ENCODE measurements at regions not wholly inside any gene's neighbourhood (a gene's known extent, or its start where the extent isn't known, plus 50 kb on each side); places are given as distances from the start of the nearest gene placed in this dataset.
A peak's percentile ranks its signal among the peaks of the same experiment; 100 is the strongest.

DNA sequence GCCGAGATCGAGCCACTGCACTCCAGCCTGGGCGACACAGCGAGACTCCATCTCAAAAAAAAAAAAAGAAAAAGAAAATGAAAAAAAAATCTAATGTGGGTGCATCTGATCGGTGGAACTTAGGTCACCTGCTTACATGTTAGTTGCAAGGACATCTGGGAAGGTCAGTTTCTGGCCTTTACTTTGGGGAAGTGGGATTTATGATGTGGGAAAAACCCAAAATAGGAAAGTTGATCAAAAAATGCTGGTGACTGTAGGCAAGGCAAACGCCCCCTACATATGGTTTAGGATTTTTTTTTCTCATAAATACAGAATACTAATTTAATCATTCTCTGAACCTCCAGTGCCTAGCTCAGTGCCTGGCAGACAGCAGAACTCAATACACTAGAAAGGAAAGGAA, 69.2 kb upstream of the PIM1 start:
- ATAC-seq (ENCODE audit: low FRiP score) (no peak), DNase-seq (ENCODE audit: low spot score) (no peak)
- TF ChIP-seq, protein P1, sequence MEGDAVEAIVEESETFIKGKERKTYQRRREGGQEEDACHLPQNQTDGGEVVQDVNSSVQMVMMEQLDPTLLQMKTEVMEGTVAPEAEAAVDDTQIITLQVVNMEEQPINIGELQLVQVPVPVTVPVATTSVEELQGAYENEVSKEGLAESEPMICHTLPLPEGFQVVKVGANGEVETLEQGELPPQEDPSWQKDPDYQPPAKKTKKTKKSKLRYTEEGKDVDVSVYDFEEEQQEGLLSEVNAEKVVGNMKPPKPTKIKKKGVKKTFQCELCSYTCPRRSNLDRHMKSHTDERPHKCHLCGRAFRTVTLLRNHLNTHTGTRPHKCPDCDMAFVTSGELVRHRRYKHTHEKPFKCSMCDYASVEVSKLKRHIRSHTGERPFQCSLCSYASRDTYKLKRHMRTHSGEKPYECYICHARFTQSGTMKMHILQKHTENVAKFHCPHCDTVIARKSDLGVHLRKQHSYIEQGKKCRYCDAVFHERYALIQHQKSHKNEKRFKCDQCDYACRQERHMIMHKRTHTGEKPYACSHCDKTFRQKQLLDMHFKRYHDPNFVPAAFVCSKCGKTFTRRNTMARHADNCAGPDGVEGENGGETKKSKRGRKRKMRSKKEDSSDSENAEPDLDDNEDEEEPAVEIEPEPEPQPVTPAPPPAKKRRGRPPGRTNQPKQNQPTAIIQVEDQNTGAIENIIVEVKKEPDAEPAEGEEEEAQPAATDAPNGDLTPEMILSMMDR (IDR thresholded peaks at IDR 0.05), result no peak

DNA sequence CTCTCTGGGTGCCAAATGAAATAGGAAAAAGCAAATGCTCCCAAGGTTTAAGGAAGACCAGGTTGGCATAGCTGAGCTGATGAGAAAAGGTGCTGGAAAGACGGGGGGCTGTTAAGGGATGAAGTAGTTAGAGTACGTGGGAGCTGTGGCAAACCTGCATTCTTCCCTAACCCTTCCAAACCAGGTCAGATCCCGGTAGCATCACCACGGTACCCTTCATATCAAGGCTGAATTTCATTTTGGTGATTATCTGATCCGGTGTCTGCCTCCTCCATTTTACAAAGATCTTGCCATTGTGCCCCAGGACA, 68.0 kb upstream of the PIM1 start:
- TF ChIP-seq, protein P1 (IDR thresholded peaks at IDR 0.05), result no peak
- peak; percentile 1 for ATAC-seq (ENCODE audit: low FRiP score)
- DNase-seq (ENCODE audit: low spot score), result no peak

DNA sequence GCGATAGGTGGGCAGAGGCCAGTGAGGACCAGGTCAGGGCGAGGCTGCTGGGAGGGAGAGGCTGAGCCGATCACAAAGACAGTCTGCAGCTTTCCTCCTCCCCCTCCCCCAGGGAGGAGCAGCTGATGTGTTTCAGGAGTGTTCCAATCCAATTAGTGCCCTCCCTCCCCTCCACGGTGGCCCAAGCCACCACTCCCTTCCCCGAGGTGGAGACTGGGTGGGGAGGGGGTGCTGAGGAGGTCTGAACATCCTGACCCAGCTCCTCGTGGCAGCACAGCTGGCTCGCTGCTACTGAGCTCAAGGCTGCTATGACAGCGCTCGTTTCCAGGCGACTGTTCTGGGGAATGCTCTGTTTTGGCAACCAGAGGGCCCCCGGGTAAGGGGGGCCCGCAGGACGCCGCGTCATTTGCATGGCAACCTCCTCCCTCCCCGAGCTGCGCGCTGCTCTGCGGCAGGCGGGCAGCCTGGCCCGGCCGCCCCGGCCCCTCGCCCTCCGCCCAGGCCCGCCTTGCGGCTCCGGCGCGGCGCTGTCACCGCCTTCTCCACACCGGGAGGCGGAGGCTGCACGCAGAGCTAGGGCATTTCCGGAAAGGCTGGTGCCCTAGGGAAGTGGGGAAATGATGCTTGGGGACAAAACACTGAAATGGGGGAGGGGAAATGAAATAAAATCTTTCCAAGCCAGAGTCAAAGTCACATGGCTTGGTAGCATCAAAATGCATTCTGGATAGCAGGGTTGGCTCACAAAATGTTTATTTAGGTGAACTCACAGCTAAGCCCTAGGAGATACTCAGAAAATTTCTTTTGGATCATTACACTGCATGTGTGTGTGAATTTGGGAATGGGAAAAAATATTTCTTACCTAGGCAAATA, 67.4 kb upstream of the PIM1 start:
- TF ChIP-seq, protein P1 (IDR thresholded peaks at IDR 0.05), result no peak
- ATAC-seq (ENCODE audit: low FRiP score), result peak; percentile 87
- DNase-seq (ENCODE audit: low spot score), result peak; percentile 63

DNA sequence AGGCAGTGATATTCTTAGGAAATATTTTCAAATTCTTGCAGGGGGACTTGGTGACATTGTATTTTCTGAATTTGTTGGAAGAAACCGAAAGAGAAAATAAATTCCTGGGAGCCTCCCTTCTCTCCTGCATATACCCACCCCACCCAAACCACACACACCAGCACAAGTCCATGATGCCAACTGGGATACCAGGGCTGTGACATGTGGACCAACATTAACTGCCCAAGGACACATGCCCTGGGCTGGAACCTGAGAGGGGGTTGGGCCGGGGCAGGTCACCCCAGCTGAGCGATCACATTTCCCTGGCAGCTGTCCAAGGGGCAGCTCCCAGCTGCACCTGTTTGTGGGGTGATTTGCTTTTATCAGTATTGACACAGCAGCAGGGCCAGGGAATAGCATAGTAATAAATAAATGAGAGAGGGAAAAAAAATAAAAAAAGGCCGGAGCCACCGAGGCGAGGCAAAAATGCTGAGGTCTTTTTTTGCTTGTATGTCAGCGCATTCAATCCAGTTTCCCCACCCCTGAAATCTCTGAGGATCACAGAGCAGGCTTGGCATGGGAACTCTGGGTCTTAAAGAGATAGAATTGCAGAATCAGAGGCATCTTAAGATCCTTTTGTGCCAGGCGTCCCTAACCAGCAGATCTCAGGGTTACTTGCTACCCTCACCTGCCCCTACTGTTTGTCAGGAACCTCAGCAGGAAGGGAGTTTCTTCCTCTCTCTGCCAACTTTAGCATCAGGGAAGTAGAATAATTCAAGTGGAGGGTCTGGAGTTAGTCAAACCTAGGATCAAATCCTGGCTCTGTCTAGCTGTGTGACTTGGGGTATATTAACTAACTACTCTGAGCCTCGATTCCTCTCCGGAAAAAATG, 66.5 kb upstream of the PIM1 start:
- ATAC-seq (ENCODE audit: low FRiP score), result peak; percentile 21
- TF ChIP-seq, protein P1 (IDR thresholded peaks at IDR 0.05), result no peak
- DNase-seq (ENCODE audit: low spot score), result no peak

DNA sequence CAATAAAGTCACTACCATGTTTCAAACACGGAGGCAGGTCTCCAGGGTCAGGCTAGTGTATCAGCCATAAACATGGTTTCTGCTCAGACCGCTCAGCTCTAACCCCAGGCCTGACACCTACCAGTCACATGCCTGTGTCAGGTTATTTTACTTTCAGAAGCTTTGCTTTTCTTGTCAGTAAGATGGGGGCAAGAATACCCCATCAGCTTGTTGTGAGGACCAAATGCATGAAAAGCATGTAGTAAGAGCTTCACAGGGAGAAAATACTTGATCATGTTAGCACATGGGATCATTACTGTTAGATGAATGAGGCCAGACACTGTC, 65.2 kb upstream of the PIM1 start:
- DNase-seq (ENCODE audit: low spot score) (no peak), ATAC-seq (ENCODE audit: low FRiP score) (no peak)
- TF ChIP-seq, protein P1 (IDR thresholded peaks at IDR 0.05), result no peak

DNA sequence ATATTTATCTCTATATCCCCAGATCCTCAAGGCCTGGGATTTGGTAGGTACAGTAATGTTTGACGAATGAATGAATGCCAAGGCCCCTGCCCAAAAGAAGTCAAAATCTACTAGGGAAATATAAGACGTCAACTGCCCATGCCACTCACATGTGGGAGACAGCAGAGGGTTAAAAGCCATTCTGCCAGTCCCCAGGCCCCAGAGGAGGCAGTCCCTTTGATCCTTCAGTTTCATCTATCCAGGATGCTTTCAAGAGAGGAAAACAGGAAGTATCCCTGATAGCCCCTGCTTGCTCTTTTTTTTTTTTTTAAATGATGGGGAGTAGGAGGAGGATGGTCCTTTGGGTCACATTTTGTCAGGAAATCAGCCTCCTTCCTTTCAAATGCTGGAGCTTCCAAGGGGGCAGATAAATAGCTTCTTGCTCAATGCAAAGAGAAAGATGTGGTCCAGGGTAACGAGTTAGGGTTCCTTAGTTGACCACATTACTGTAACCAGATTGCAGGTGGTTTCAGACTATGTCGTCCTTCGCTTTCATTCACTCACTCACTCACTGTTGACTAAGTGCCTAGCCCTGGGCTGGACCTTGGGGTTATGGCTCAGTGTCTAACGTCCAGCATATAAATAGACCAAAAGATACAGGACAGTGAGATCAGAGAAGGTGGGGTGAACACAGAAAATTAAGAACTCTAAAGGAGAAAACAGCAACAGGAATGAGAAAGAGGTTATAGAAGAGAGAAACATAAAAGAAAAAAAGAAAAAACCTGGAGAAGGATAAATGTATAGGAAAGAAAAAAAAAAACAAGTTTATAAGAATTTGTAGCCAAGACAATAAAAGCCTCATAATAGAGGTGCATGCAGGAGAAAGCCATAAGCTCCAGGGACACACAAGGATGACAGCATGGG, 64.6 kb upstream of the PIM1 start:
- no peak for ATAC-seq (ENCODE audit: low FRiP score)
- DNase-seq (ENCODE audit: low spot score), result no peak

More for the DNA sequence above, 64.6 kb upstream of the PIM1 start:
- TF ChIP-seq, protein P1 (IDR thresholded peaks at IDR 0.05), result no peak

Measured in omental fat pad (tissue), 3 donors.